ENCODE measurements at regions not wholly inside any gene's neighbourhood (a gene's known extent, or its start where the extent isn't known, plus 50 kb on each side); places are given as distances from the start of the nearest gene placed in this dataset.

DNA sequence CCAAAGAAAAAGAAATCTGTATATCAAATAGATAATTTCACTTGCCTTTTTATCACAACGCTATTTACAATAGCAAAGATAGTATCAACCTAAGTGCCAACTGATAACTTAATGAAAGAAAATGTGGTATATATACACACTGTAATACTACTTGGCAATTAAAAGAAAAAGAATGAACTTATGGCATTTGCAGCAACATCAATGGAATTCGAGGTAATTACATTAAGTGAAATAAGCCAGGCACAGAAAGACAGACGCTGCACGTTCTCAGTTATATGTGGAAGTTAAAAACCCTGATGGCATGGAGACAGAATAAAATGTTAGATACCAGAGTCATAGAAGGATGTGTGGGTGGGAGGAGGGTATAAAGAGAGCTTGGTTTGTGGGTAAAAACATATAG is 1260.5 kb upstream of the PCDH9 start:
- TF ChIP-seq, protein P1, sequence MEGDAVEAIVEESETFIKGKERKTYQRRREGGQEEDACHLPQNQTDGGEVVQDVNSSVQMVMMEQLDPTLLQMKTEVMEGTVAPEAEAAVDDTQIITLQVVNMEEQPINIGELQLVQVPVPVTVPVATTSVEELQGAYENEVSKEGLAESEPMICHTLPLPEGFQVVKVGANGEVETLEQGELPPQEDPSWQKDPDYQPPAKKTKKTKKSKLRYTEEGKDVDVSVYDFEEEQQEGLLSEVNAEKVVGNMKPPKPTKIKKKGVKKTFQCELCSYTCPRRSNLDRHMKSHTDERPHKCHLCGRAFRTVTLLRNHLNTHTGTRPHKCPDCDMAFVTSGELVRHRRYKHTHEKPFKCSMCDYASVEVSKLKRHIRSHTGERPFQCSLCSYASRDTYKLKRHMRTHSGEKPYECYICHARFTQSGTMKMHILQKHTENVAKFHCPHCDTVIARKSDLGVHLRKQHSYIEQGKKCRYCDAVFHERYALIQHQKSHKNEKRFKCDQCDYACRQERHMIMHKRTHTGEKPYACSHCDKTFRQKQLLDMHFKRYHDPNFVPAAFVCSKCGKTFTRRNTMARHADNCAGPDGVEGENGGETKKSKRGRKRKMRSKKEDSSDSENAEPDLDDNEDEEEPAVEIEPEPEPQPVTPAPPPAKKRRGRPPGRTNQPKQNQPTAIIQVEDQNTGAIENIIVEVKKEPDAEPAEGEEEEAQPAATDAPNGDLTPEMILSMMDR (IDR thresholded peaks at IDR 0.05; ENCODE audit: low read length): no peak
- TF ChIP-seq EZH2 (optimal IDR thresholded peaks at IDR 0.05; ENCODE audit: low read depth, low read length) (no peak), EZH2phosphoT487 (IDR thresholded peaks at IDR 0.05; ENCODE audit: low read length) (no peak)
